AG09309 (cell line): ENCODE measurements at regions not wholly inside any gene's neighbourhood (a gene's known extent, or its start where the extent isn't known, plus 50 kb on each side); places are given as distances from the start of the nearest gene placed in this dataset.

Experiments used
- DNase-seq: peaks from one replicate; pipeline ENCODE4 v3.0.0-alpha.2; 2010; ENCODE audit warnings: low read depth
- H3K4me3 ChIP-seq: 2 replicates; pipeline ENCODE4 v1.5.1; 2011; ENCODE audit warnings: mild to moderate bottlenecking, low read depth, low read length, moderate library complexity; ENCODE audit not compliant: control insufficient read depth
- CTCF ChIP-seq: IDR thresholded peaks from 2 replicates; pipeline ENCODE4 v1.5.1; 2011; ENCODE audit warnings: mild to moderate bottlenecking, low read depth, low read length, inconsistent platforms; ENCODE audit not compliant: insufficient read depth, control insufficient read depth; ENCODE audit errors: missing control alignments

GRCh38 chr6:4707011-4707410 is 69.2 kb upstream of the CDYL start:
- no peak for TF ChIP-seq CTCF
- H3K4me3 ChIP-seq = no peak overlapping the region
- no peak for DNase-seq

- no peak for DNase-seq
- no peak overlapping the region for H3K4me3 ChIP-seq
- TF ChIP-seq CTCF = no peak
Measured at GRCh38 chr6:4705809-4706208, 70.4 kb upstream of the CDYL start.

- H3K4me3 ChIP-seq = no peak overlapping the region
- DNase-seq = no peak
- TF ChIP-seq CTCF = no peak
Measured at GRCh38 chr6:4703382-4703781, 72.8 kb upstream of the CDYL start.

- no peak overlapping the region for H3K4me3 ChIP-seq
- TF ChIP-seq CTCF = no peak
- DNase-seq = no peak
Measured at GRCh38 chr6:4698901-4699659, 77.1 kb upstream of the CDYL start.

GRCh38 chr6:4693173-4693970 is 82.8 kb upstream of the CDYL start:
- H3K4me3 ChIP-seq = no peak overlapping the region
- no peak for DNase-seq
- TF ChIP-seq CTCF = no peak

GRCh38 chr6:4692664-4693063 is 83.5 kb upstream of the CDYL start:
- no peak for DNase-seq
- H3K4me3 ChIP-seq = no peak overlapping the region
- TF ChIP-seq CTCF = no peak
